GM12892 (cell line): ENCODE measurements at regions not wholly inside any gene's neighbourhood (a gene's known extent, or its start where the extent isn't known, plus 50 kb on each side); places are given as distances from the start of the nearest gene placed in this dataset.
"Not testable (repeated sequence)": the region's sequence is repeated elsewhere in the genome, so short reads cannot be mapped to it uniquely, and the experiment has no call there.

Source experiments
- DNase-seq: peaks from one replicate; pipeline ENCODE4 v3.0.0; 2011; ENCODE audit not compliant: insufficient read length
- FAIRE-seq: peaks from 2 replicates; lab custom pipeline; 2011; peaks lifted over from hg19 to GRCh38; lab: Jason Lieb, UNC
- POLR2A ChIP-seq: IDR thresholded peaks from 2 replicates; pipeline ENCODE4 v1.6.1; 2011; ENCODE audit warnings: low read depth, low read length, control low read depth
- POLR2AphosphoS5 ChIP-seq: IDR thresholded peaks from 2 replicates; pipeline ENCODE4 v1.6.1; 2011; ENCODE audit warnings: low read depth, low read length, control low read depth
- TAF1 ChIP-seq: IDR thresholded peaks from 2 replicates; pipeline ENCODE4 v1.6.1; 2011; ENCODE audit warnings: low read depth, mild to moderate bottlenecking, control low read depth, low read length, borderline replicate concordance

- TF ChIP-seq TAF1, result no peak
- no peak for TF ChIP-seq POLR2AphosphoS5
- TF ChIP-seq POLR2A, result no peak
- DNase-seq (no peak), FAIRE-seq (no peak)
These were observed 585.7 kb downstream of the ACTL7B start for GRCh38 chr9:108270051-108270450.

GRCh38 chr9:108269371-108269770 is 586.4 kb downstream of the ACTL7B start:
- no peak for TF ChIP-seq TAF1
- TF ChIP-seq POLR2A, result no peak
- no peak for TF ChIP-seq POLR2AphosphoS5
- no peak for FAIRE-seq
- DNase-seq, result no peak

- DNase-seq (no peak), FAIRE-seq (no peak)
- TF ChIP-seq TAF1 (no peak), POLR2AphosphoS5 (no peak), POLR2A (no peak)
These were observed 590.7 kb downstream of the ACTL7B start for GRCh38 chr9:108265065-108265464.

GRCh38 chr9:108264093-108264492 is 591.7 kb downstream of the ACTL7B start:
- FAIRE-seq (no peak), DNase-seq (no peak)
- no peak for TF ChIP-seq TAF1
- no peak for TF ChIP-seq POLR2A
- TF ChIP-seq POLR2AphosphoS5, result no peak

- TF ChIP-seq POLR2AphosphoS5 (no peak), TAF1 (no peak), POLR2A (no peak)
- DNase-seq (no peak), FAIRE-seq (no peak)
These were observed 593.0 kb downstream of the ACTL7B start for GRCh38 chr9:108262836-108263235.

GRCh38 chr9:108259917-108260675 is 595.7 kb downstream of the ACTL7B start:
- FAIRE-seq (no peak), DNase-seq (no peak)
- TF ChIP-seq POLR2AphosphoS5 (no peak), POLR2A (no peak), TAF1 (no peak)

GRCh38 chr9:108258640-108259039 is 597.1 kb downstream of the ACTL7B start:
- no peak for FAIRE-seq

GRCh38 chr9:108257382-108257781 is 598.4 kb downstream of the ACTL7B start:
- TF ChIP-seq POLR2AphosphoS5 (no peak), POLR2A (no peak), TAF1 (no peak)

More at GRCh38 chr9:108258640-108259039, 597.1 kb downstream of the ACTL7B start:
- DNase-seq, result no peak
- TF ChIP-seq POLR2AphosphoS5 (no peak), TAF1 (no peak), POLR2A (no peak)

GRCh38 chr9:108254236-108254635 is 601.5 kb downstream of the ACTL7B start:
- FAIRE-seq, result no peak

More at GRCh38 chr9:108257382-108257781, 598.4 kb downstream of the ACTL7B start:
- DNase-seq (no peak), FAIRE-seq (no peak)

GRCh38 chr9:108247391-108247790 is 608.4 kb downstream of the ACTL7B start:
- DNase-seq, result not testable (repeated sequence)
- peak; percentile 56 for FAIRE-seq

More at GRCh38 chr9:108254236-108254635, 601.5 kb downstream of the ACTL7B start:
- DNase-seq, result no peak
- TF ChIP-seq POLR2A (no peak), TAF1 (no peak), POLR2AphosphoS5 (no peak)

- TF ChIP-seq TAF1 (no peak), POLR2AphosphoS5 (no peak), POLR2A (no peak)
- no peak for FAIRE-seq
- no peak for DNase-seq
These were observed 609.9 kb downstream of the ACTL7B start for GRCh38 chr9:108245901-108246300.

GRCh38 chr9:108245331-108245730 is 610.5 kb downstream of the ACTL7B start:
- DNase-seq (no peak), FAIRE-seq (no peak)
- TF ChIP-seq POLR2A (no peak), TAF1 (no peak), POLR2AphosphoS5 (no peak)
